Adrenal gland (tissue), 5 donors: ENCODE measurements at regions not wholly inside any gene's neighbourhood (a gene's known extent, or its start where the extent isn't known, plus 50 kb on each side); places are given as distances from the start of the nearest gene placed in this dataset.

Experiments used
- POLR2A ChIP-seq, 2 donors: fragments of 450-650 bp; IDR thresholded peaks; one replicate each; pipeline ENCODE4 v1.6.1; 2017; ENCODE audit warnings: antibody characterized with exemption in 2 of 2, mild to moderate bottlenecking in 2 of 2, moderate library complexity in 1 of 2
- TF ChIP-seq, protein P1 (sequence below), 6 experiments: fragments of 450-650 bp in 4 of 6; fragments of 200-600 bp in 2 of 6; sonication (generic) in 1 of 6; IDR thresholded peaks; 1 replicate in 5 of 6; 2 replicates in 1 of 6; pipeline versions ENCODE4 v1.5.1 to v1.8.0; 2016 to 2021; ENCODE audit warnings: antibody characterized with exemption in 6 of 6, mild to moderate bottlenecking in 2 of 6, moderate library complexity in 1 of 6
- donor health status: DM: no; HTN: no; CAD: no.

GRCh38 chr6:51005779-51006178, 187.1 kb downstream of the TFAP2B start:
- TF ChIP-seq, protein P1, sequence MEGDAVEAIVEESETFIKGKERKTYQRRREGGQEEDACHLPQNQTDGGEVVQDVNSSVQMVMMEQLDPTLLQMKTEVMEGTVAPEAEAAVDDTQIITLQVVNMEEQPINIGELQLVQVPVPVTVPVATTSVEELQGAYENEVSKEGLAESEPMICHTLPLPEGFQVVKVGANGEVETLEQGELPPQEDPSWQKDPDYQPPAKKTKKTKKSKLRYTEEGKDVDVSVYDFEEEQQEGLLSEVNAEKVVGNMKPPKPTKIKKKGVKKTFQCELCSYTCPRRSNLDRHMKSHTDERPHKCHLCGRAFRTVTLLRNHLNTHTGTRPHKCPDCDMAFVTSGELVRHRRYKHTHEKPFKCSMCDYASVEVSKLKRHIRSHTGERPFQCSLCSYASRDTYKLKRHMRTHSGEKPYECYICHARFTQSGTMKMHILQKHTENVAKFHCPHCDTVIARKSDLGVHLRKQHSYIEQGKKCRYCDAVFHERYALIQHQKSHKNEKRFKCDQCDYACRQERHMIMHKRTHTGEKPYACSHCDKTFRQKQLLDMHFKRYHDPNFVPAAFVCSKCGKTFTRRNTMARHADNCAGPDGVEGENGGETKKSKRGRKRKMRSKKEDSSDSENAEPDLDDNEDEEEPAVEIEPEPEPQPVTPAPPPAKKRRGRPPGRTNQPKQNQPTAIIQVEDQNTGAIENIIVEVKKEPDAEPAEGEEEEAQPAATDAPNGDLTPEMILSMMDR (IDR thresholded peaks at IDR 0.05): no peak
- TF ChIP-seq POLR2A (IDR thresholded peaks at IDR 0.05): no peak
